ENCODE measurements at regions not wholly inside any gene's neighbourhood (a gene's known extent, or its start where the extent isn't known, plus 50 kb on each side); places are given as distances from the start of the nearest gene placed in this dataset.

- no peaks in the 10 kb centered on the region for H3K27me3 ChIP-seq
- H3K9me3 ChIP-seq = no peaks in the 10 kb centered on the region
- no peak for TF ChIP-seq POLR2A (IDR thresholded peaks at IDR 0.05)
- TF ChIP-seq, protein P1, sequence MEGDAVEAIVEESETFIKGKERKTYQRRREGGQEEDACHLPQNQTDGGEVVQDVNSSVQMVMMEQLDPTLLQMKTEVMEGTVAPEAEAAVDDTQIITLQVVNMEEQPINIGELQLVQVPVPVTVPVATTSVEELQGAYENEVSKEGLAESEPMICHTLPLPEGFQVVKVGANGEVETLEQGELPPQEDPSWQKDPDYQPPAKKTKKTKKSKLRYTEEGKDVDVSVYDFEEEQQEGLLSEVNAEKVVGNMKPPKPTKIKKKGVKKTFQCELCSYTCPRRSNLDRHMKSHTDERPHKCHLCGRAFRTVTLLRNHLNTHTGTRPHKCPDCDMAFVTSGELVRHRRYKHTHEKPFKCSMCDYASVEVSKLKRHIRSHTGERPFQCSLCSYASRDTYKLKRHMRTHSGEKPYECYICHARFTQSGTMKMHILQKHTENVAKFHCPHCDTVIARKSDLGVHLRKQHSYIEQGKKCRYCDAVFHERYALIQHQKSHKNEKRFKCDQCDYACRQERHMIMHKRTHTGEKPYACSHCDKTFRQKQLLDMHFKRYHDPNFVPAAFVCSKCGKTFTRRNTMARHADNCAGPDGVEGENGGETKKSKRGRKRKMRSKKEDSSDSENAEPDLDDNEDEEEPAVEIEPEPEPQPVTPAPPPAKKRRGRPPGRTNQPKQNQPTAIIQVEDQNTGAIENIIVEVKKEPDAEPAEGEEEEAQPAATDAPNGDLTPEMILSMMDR (IDR thresholded peaks at IDR 0.05 in 4 of 5, conservative IDR thresholded peaks at IDR 0.05 in 1 of 5) = no peak
- intact Hi-C loops (cut with DNase I; ENCODE audit: low total_unique reads) (no loop called here), in situ Hi-C loops (cut with MboI; ENCODE audit: low sequenced_read_pairs in 4 of 4) (no loop called here)
- no peak for DNase-seq
- H3K4me3 ChIP-seq = no peak overlapping the region
- no peak overlapping the region for H3K27ac ChIP-seq
- no peak for ATAC-seq
- no peaks in the 10 kb centered on the region for H3K36me3 ChIP-seq
- no peaks in the 10 kb centered on the region for H3K4me1 ChIP-seq
Measured at GRCh38 chr1:216898801-216899200, 175.6 kb upstream of the ESRRG start.

GRCh38 chr1:216896146-216896545 lies 172.9 kb upstream of the ESRRG start:
- Histone ChIP-seq H3K27ac (no peak overlapping the region), H3K27me3 (no peaks in the 10 kb centered on the region), H3K36me3 (no peaks in the 10 kb centered on the region), H3K9me3 (no peaks in the 10 kb centered on the region), H3K4me3 (peak overlapping the region in 2 of 4 donors; percentile 26 to 38), H3K4me1 (no peaks in the 10 kb centered on the region)
- DNase-seq (no peak), ATAC-seq (no peak)
- intact Hi-C loops (cut with DNase I; ENCODE audit: low total_unique reads) = no loop called here
- in situ Hi-C loops (cut with MboI; ENCODE audit: low sequenced_read_pairs in 4 of 4) = no loop called here
- TF ChIP-seq, protein P1 (IDR thresholded peaks at IDR 0.05 in 4 of 5, conservative IDR thresholded peaks at IDR 0.05 in 1 of 5) = no peak
- TF ChIP-seq POLR2A (IDR thresholded peaks at IDR 0.05) = no peak

DNA sequence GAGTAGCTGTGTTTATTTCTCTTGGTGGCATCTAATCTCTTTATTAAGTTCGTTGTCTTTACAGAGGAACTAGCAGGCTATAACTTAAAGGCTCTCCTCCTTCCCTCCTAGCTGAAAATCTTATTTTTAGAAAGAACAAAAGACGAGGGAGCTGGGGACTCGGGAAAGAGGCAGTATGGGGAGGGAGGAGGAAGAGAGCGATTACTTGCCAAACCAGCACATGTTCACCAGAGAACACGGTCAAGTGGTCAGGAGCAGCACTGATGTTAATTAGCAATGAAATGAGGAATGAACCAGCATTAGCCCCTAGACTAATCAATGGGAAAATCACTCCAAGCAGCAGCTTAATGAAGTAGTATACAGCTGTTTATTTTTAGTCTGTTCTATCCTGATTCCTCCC lies 171.3 kb upstream of the ESRRG start:
- Histone ChIP-seq H3K27ac (no peak overlapping the region), H3K4me3 (no peak overlapping the region), H3K27me3 (no peaks in the 10 kb centered on the region), H3K9me3 (no peaks in the 10 kb centered on the region), H3K36me3 (no peaks in the 10 kb centered on the region), H3K4me1 (no peaks in the 10 kb centered on the region)
- intact Hi-C loops (cut with DNase I; ENCODE audit: low total_unique reads) (no loop called here), in situ Hi-C loops (cut with MboI; ENCODE audit: low sequenced_read_pairs in 4 of 4) (no loop called here)
- ATAC-seq (no peak), DNase-seq (no peak)
- no peak for TF ChIP-seq POLR2A (IDR thresholded peaks at IDR 0.05)
- TF ChIP-seq, protein P1 (IDR thresholded peaks at IDR 0.05 in 4 of 5, conservative IDR thresholded peaks at IDR 0.05 in 1 of 5) = no peak

DNA sequence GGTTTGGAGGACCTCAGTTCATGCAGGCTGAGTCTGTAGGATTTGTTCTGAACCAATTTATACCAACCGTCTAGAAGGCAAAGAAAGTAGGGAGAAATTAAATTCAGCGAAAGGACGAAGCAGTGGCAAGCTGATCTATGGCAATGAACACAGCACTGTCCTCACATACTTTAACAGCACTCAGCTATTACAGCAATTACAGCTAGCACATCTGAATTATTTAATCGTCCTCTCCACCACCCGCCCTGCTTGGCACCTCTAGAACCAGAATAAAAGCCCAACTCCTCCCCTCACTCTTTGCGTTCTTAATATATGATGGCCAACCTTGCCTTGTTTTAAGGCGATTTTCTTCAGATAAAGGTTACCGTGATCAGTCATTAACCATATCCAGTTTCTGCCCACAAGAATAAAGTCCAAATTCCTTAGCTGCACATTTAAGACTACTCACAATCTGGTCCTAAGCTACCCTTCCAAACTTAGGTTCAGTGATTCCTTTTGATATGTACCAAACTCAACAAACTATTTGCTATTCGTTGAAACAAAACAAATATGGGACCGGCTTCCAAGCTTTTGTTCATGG lies 169.4 kb upstream of the ESRRG start:
- no peak overlapping the region for H3K27ac ChIP-seq
- H3K27me3 ChIP-seq = no peaks in the 10 kb centered on the region
- H3K9me3 ChIP-seq = no peaks in the 10 kb centered on the region
- ATAC-seq (no peak), DNase-seq (no peak)
- intact Hi-C loops (cut with DNase I; ENCODE audit: low total_unique reads) = no loop called here
- in situ Hi-C loops (cut with MboI; ENCODE audit: low sequenced_read_pairs in 4 of 4) = no loop called here
- H3K4me3 ChIP-seq = no peak overlapping the region
- H3K36me3 ChIP-seq = no peaks in the 10 kb centered on the region
- no peak for TF ChIP-seq POLR2A (IDR thresholded peaks at IDR 0.05)
- TF ChIP-seq, protein P1 (IDR thresholded peaks at IDR 0.05 in 4 of 5, conservative IDR thresholded peaks at IDR 0.05 in 1 of 5) = no peak
- peaks cover 0 to 10% of the 10 kb centered on the region in 2 donors for H3K4me1 ChIP-seq

DNA sequence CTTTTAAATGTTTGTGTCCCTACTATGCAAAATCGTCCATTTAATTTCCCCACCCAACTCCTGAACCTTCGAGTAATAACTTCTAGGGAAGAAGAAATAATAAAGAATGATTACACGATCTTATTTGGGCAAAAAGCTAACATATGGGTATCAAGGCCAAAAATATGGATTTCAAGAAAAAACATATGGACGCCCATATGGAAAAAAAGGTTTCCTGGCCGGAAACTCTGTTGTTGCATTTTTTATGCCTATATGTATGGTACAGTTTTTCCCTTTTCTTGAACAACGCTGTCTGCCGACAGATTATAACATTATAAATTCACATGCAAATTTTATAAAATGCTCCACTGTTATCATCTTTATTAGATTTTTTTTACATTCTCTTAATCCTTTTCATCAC lies 167.6 kb upstream of the ESRRG start:
- in situ Hi-C loops (cut with MboI; ENCODE audit: low sequenced_read_pairs in 4 of 4) (no loop called here), intact Hi-C loops (cut with DNase I; ENCODE audit: low total_unique reads) (no loop called here)
- H3K9me3 ChIP-seq = no peaks in the 10 kb centered on the region
- no peaks in the 10 kb centered on the region for H3K27me3 ChIP-seq
- DNase-seq (no peak), ATAC-seq (no peak)
- H3K27ac ChIP-seq = no peak overlapping the region
- peaks cover 0 to 10% of the 10 kb centered on the region in 2 donors for H3K4me1 ChIP-seq
- no peak overlapping the region for H3K4me3 ChIP-seq
- TF ChIP-seq, protein P1 (IDR thresholded peaks at IDR 0.05 in 4 of 5, conservative IDR thresholded peaks at IDR 0.05 in 1 of 5) = no peak
- TF ChIP-seq POLR2A (IDR thresholded peaks at IDR 0.05) = no peak
- H3K36me3 ChIP-seq = no peaks in the 10 kb centered on the region
